MG63 (cell line): ENCODE measurements at regions not wholly inside any gene's neighbourhood (a gene's known extent, or its start where the extent isn't known, plus 50 kb on each side); places are given as distances from the start of the nearest gene placed in this dataset.

Experiments
- DNase-seq: peaks from one replicate; pipeline ENCODE4 v3.0.0-alpha.2; 2020
- H3K27me3 ChIP-seq: fragments of 250-450 bp; sonication (Bioruptor Pico); 2 replicates; pipeline ENCODE4 v1.5.1; 2020; ENCODE audit warnings: mild to moderate bottlenecking, moderate library complexity
- H3K36me3 ChIP-seq: fragments of 250-450 bp; sonication (Bioruptor Pico); 2 replicates; pipeline ENCODE4 v1.5.1; 2020; ENCODE audit warnings: mild to moderate bottlenecking, moderate library complexity
- H3K4me3 ChIP-seq: fragments of 250-450 bp; sonication (Bioruptor Pico); 2 replicates; pipeline ENCODE4 v1.5.1; 2020; ENCODE audit warnings: mild to moderate bottlenecking, moderate library complexity
- H3K9me3 ChIP-seq: fragments of 250-450 bp; sonication (Bioruptor Pico); 2 replicates; pipeline ENCODE4 v1.5.1; 2020; ENCODE audit warnings: mild to moderate bottlenecking, moderate library complexity

GRCh38 chr5:60297658-60298057 lies 402.3 kb downstream of the DEPDC1B start:
- Histone ChIP-seq H3K4me3 (no peak overlapping the region), H3K9me3 (no peaks in the 10 kb centered on the region), H3K36me3 (no peaks in the 10 kb centered on the region), H3K27me3 (no peaks in the 10 kb centered on the region; the same call in none of the 2 replicates)
- no peak for DNase-seq

GRCh38 chr5:60295423-60295822 lies 401.9 kb upstream of the PDE4D start:
- no peaks in the 10 kb centered on the region for H3K9me3 ChIP-seq
- H3K36me3 ChIP-seq = no peaks in the 10 kb centered on the region
- no peak for DNase-seq
- no peaks in the 10 kb centered on the region; the same call in none of the 2 replicates for H3K27me3 ChIP-seq
- no peak overlapping the region for H3K4me3 ChIP-seq

- Histone ChIP-seq H3K9me3 (no peaks in the 10 kb centered on the region), H3K4me3 (no peak overlapping the region), H3K36me3 (no peaks in the 10 kb centered on the region), H3K27me3 (no peaks in the 10 kb centered on the region; the same call in none of the 2 replicates)
- no peak for DNase-seq
Measured at GRCh38 chr5:60293518-60293917, 400.0 kb upstream of the PDE4D start.

GRCh38 chr5:60287174-60287771 lies 393.7 kb upstream of the PDE4D start:
- Histone ChIP-seq H3K36me3 (no peaks in the 10 kb centered on the region), H3K4me3 (no peak overlapping the region), H3K27me3 (no peaks in the 10 kb centered on the region; the same call in 1 of the 2 replicates), H3K9me3 (no peaks in the 10 kb centered on the region)
- DNase-seq = peak; percentile 15

GRCh38 chr5:60285910-60286309 lies 392.4 kb upstream of the PDE4D start:
- H3K4me3 ChIP-seq = no peak overlapping the region
- no peaks in the 10 kb centered on the region; the same call in 1 of the 2 replicates for H3K27me3 ChIP-seq
- no peaks in the 10 kb centered on the region for H3K9me3 ChIP-seq
- no peaks in the 10 kb centered on the region for H3K36me3 ChIP-seq
- no peak for DNase-seq

GRCh38 chr5:60280943-60281342 lies 387.4 kb upstream of the PDE4D start:
- Histone ChIP-seq H3K36me3 (no peaks in the 10 kb centered on the region), H3K9me3 (no peaks in the 10 kb centered on the region), H3K27me3 (no peaks in the 10 kb centered on the region; the same call in 1 of the 2 replicates), H3K4me3 (no peak overlapping the region)
- no peak for DNase-seq

GRCh38 chr5:60277941-60278340 lies 384.4 kb upstream of the PDE4D start:
- Histone ChIP-seq H3K9me3 (no peaks in the 10 kb centered on the region), H3K36me3 (no peaks in the 10 kb centered on the region), H3K4me3 (no peak overlapping the region), H3K27me3 (no peaks in the 10 kb centered on the region)
- no peak for DNase-seq

- Histone ChIP-seq H3K9me3 (no peaks in the 10 kb centered on the region), H3K27me3 (no peaks in the 10 kb centered on the region; the same call in 1 of the 2 replicates), H3K36me3 (no peaks in the 10 kb centered on the region), H3K4me3 (no peak overlapping the region)
- no peak for DNase-seq
Measured at GRCh38 chr5:60274747-60275146, 381.2 kb upstream of the PDE4D start.

- DNase-seq = no peak
- no peak overlapping the region for H3K4me3 ChIP-seq
- H3K36me3 ChIP-seq = no peaks in the 10 kb centered on the region
- no peaks in the 10 kb centered on the region; the same call in 1 of the 2 replicates for H3K27me3 ChIP-seq
- H3K9me3 ChIP-seq = no peaks in the 10 kb centered on the region
Measured at GRCh38 chr5:60271517-60271916, 378.0 kb upstream of the PDE4D start.

- Histone ChIP-seq H3K36me3 (no peaks in the 10 kb centered on the region), H3K27me3 (no peaks in the 10 kb centered on the region; the same call in 1 of the 2 replicates), H3K4me3 (no peak overlapping the region), H3K9me3 (no peaks in the 10 kb centered on the region)
- no peak for DNase-seq
Measured at GRCh38 chr5:60267907-60268306, 374.4 kb upstream of the PDE4D start.

- Histone ChIP-seq H3K27me3 (no peaks in the 10 kb centered on the region), H3K9me3 (no peaks in the 10 kb centered on the region), H3K36me3 (no peaks in the 10 kb centered on the region), H3K4me3 (no peak overlapping the region)
- no peak for DNase-seq
Measured at GRCh38 chr5:60263346-60263745, 369.8 kb upstream of the PDE4D start.

GRCh38 chr5:60262576-60263295 lies 369.2 kb upstream of the PDE4D start:
- no peak for DNase-seq
- Histone ChIP-seq H3K9me3 (no peaks in the 10 kb centered on the region), H3K36me3 (no peaks in the 10 kb centered on the region), H3K27me3 (no peaks in the 10 kb centered on the region), H3K4me3 (no peak overlapping the region)

- DNase-seq = no peak
- no peaks in the 10 kb centered on the region for H3K36me3 ChIP-seq
- H3K27me3 ChIP-seq = peaks cover 4% of the 10 kb centered on the region; the same call in 1 of the 2 replicates
- no peak overlapping the region for H3K4me3 ChIP-seq
- H3K9me3 ChIP-seq = no peaks in the 10 kb centered on the region
Measured at GRCh38 chr5:60261732-60262131, 368.2 kb upstream of the PDE4D start.

- DNase-seq = no peak
- H3K4me3 ChIP-seq = no peak overlapping the region
- no peaks in the 10 kb centered on the region for H3K36me3 ChIP-seq
- no peaks in the 10 kb centered on the region for H3K9me3 ChIP-seq
- H3K27me3 ChIP-seq = peaks cover 4% of the 10 kb centered on the region; the same call in 1 of the 2 replicates
Measured at GRCh38 chr5:60260658-60261057, 367.1 kb upstream of the PDE4D start.

GRCh38 chr5:60259730-60260129 lies 366.2 kb upstream of the PDE4D start:
- H3K4me3 ChIP-seq = no peak overlapping the region
- DNase-seq = no peak
- no peaks in the 10 kb centered on the region for H3K36me3 ChIP-seq
- peaks cover 4% of the 10 kb centered on the region; the same call in 1 of the 2 replicates for H3K27me3 ChIP-seq
- H3K9me3 ChIP-seq = no peaks in the 10 kb centered on the region

- H3K36me3 ChIP-seq = no peaks in the 10 kb centered on the region
- no peak overlapping the region for H3K4me3 ChIP-seq
- no peaks in the 10 kb centered on the region for H3K9me3 ChIP-seq
- H3K27me3 ChIP-seq = peaks cover 4% of the 10 kb centered on the region; the same call in 1 of the 2 replicates
- DNase-seq = no peak
Measured at GRCh38 chr5:60257596-60258271, 364.2 kb upstream of the PDE4D start.

GRCh38 chr5:60256546-60256945 lies 363.0 kb upstream of the PDE4D start:
- no peak for DNase-seq
- Histone ChIP-seq H3K4me3 (no peak overlapping the region), H3K36me3 (no peaks in the 10 kb centered on the region), H3K27me3 (peaks cover 4% of the 10 kb centered on the region; the same call in 1 of the 2 replicates), H3K9me3 (no peaks in the 10 kb centered on the region)
